GM12878 (cell line): ENCODE measurements at regions not wholly inside any gene's neighbourhood (a gene's known extent, or its start where the extent isn't known, plus 50 kb on each side); places are given as distances from the start of the nearest gene placed in this dataset.

Experiments used
- BHLHE40 ChIP-seq, 2 experiments: fragments of 450-650 bp in 1 of 2; IDR thresholded peaks; 2 replicates each; pipeline ENCODE4 v1.6.1; 2011 to 2017; ENCODE audit warnings: low read depth in 2 of 2, borderline replicate concordance in 1 of 2, improper control_type of control experiment in 1 of 2, low read length in 1 of 2, mild to moderate bottlenecking in 1 of 2
- CHD2 ChIP-seq: IDR thresholded peaks from 2 replicates; pipeline ENCODE4 v1.6.1; 2011; ENCODE audit warnings: low read depth, low read length, improper control_type of control experiment, borderline replicate concordance
- CTCF ChIP-seq, 3 experiments: IDR thresholded peaks in 2 of 3; conservative IDR thresholded peaks in 1 of 3; 2 replicates each; pipeline ENCODE4 v1.5.1; 2011; ENCODE audit warnings: low read depth in 3 of 3, low read length in 3 of 3, mild to moderate bottlenecking in 3 of 3, control low read depth in 2 of 3, moderate library complexity in 2 of 3, inconsistent platforms in 1 of 3, mixed read lengths in 1 of 3; ENCODE audit not compliant: control insufficient read depth in 2 of 3, insufficient read depth in 1 of 3; ENCODE audit errors: extremely low read depth in 1 of 3
- MYC ChIP-seq: IDR thresholded peaks from 2 replicates; pipeline ENCODE4 v1.6.1; 2011; ENCODE audit warnings: mild to moderate bottlenecking, low read length, moderate library complexity, inconsistent platforms; ENCODE audit not compliant: insufficient read depth, insufficient replicate concordance, insufficient read length, severe bottlenecking
- RFX5 ChIP-seq: IDR thresholded peaks from 2 replicates; pipeline ENCODE4 v1.6.1; 2011; ENCODE audit warnings: low read depth, low read length, improper control_type of control experiment
- SIN3A ChIP-seq: IDR thresholded peaks from 2 replicates; pipeline ENCODE4 v1.6.1; 2012; ENCODE audit warnings: low read depth, low read length, improper control_type of control experiment
- SMC3 ChIP-seq: IDR thresholded peaks from 2 replicates; pipeline ENCODE4 v1.6.1; 2011; ENCODE audit warnings: low read length, improper control_type of control experiment, borderline replicate concordance
- TCF12 ChIP-seq: IDR thresholded peaks from 2 replicates; pipeline ENCODE4 v1.6.1; 2011; ENCODE audit warnings: low read depth, mild to moderate bottlenecking, low read length
- YY1 ChIP-seq: IDR thresholded peaks from 2 replicates; pipeline ENCODE4 v1.6.1; 2011; ENCODE audit warnings: low read depth, mild to moderate bottlenecking, low read length

GRCh38 chr5:4636378-4636777, 503.8 kb upstream of the ADAMTS16 start:
- TF ChIP-seq CTCF (IDR thresholded peaks at IDR 0.05 in 2 of 3, conservative IDR thresholded peaks at IDR 0.05 in 1 of 3; ENCODE audit: control insufficient read depth in 2 of 3, extremely low read depth in 1 of 3, insufficient read depth in 1 of 3, low read depth in 3 of 3, low read length in 3 of 3) = no peak
- no peak for TF ChIP-seq RFX5
- no peak for TF ChIP-seq SMC3
- no peak for TF ChIP-seq BHLHE40 (IDR thresholded peaks at IDR 0.05; ENCODE audit: borderline replicate concordance in 1 of 2, low read depth in 2 of 2, low read length in 1 of 2)
- TF ChIP-seq CHD2 = no peak
- no peak for TF ChIP-seq SIN3A
- TF ChIP-seq MYC = no peak
- TF ChIP-seq TCF12 = no peak
- TF ChIP-seq YY1 = no peak
